ENCODE measurements at regions not wholly inside any gene's neighbourhood (a gene's known extent, or its start where the extent isn't known, plus 50 kb on each side); places are given as distances from the start of the nearest gene placed in this dataset.

GRCh38 chr22:47786650-47787290 is 1024.3 kb downstream of the TBC1D22A start:
- no peak overlapping the region for H3K27ac ChIP-seq (ENCODE audit: low read depth)
- ATAC-seq (no peak), DNase-seq (ENCODE audit: low spot score) (no peak)
- no peak overlapping the region for H3K4me2 ChIP-seq
- no peak overlapping the region for H2AFZ ChIP-seq
- H3K9me3 Mint-ChIP-seq = peaks cover 5% of the 10 kb centered on the region
- H3K27ac Mint-ChIP-seq = no peak overlapping the region
- H3K36me3 ChIP-seq (ENCODE audit: insufficient read depth) = peaks cover 5% of the 10 kb centered on the region; the same call in 1 of the 2 replicates
- no peak overlapping the region for H3K4me3 ChIP-seq
- no peaks in the 10 kb centered on the region for H3F3A ChIP-seq (replicated peaks; ENCODE audit: low read depth)
- TF ChIP-seq ZNF462 (CRISPR knock-in tag; IDR thresholded peaks at IDR 0.05) = no peak
- TF ChIP-seq EZH2 (IDR thresholded peaks at IDR 0.05; ENCODE audit: low read depth, unreplicated experiment) = no peak
- TF ChIP-seq ZNF114 (CRISPR knock-in tag; IDR thresholded peaks at IDR 0.05) = no peak
- no peak for TF ChIP-seq JUNB (IDR thresholded peaks at IDR 0.05; ENCODE audit: unreplicated experiment)
- TF ChIP-seq ETS1 (IDR thresholded peaks at IDR 0.05) = no peak
- no peak for TF ChIP-seq ZNF331 (CRISPR knock-in tag; IDR thresholded peaks at IDR 0.05; ENCODE audit: low read depth)
- no peak for TF ChIP-seq NANOG (IDR thresholded peaks at IDR 0.05; ENCODE audit: borderline replicate concordance)
- no peak for TF ChIP-seq REST (IDR thresholded peaks at IDR 0.05; ENCODE audit: unreplicated experiment)
- TF ChIP-seq POLR2AphosphoS5 (IDR thresholded peaks at IDR 0.05; ENCODE audit: low read depth) = no peak
- TF ChIP-seq CTCF (conservative IDR thresholded peaks at IDR 0.05; ENCODE audit: low read depth in 2 of 2) = no peak
- TF ChIP-seq EZH2phosphoT487 (IDR thresholded peaks at IDR 0.05; ENCODE audit: unreplicated experiment) = no peak
- TF ChIP-seq STAT1 (IDR thresholded peaks at IDR 0.05; ENCODE audit: unreplicated experiment) = no peak
- TF ChIP-seq CREB1 (CRISPR knock-in tag; IDR thresholded peaks at IDR 0.05; ENCODE audit: low read depth) = no peak
- no peaks in the 10 kb centered on the region; the same call in 2 of the 3 replicates for H3K36me3 Mint-ChIP-seq (ENCODE audit: low read depth)
- H4K20me1 ChIP-seq (replicated peaks; ENCODE audit: insufficient read depth) = no peaks in the 10 kb centered on the region
- H3K4me1 ChIP-seq (ENCODE audit: insufficient read depth) = no peaks in the 10 kb centered on the region
- H3K79me2 ChIP-seq (replicated peaks; ENCODE audit: insufficient read depth) = no peaks in the 10 kb centered on the region
- H3K4me3 Mint-ChIP-seq = no peak overlapping the region
- H3K27me3 ChIP-seq (ENCODE audit: insufficient read depth) = no peaks in the 10 kb centered on the region
- H3K27me3 Mint-ChIP-seq (ENCODE audit: insufficient read depth, low read depth, poor library complexity) = peaks cover 7% of the 10 kb centered on the region
- no peaks in the 10 kb centered on the region for H3K9me2 ChIP-seq (ENCODE audit: insufficient read depth)
- H3K4me1 Mint-ChIP-seq = no peaks in the 10 kb centered on the region; the same call in 1 of the 3 replicates

Data from GM23338 (cell line).